ENCODE measurements at regions not wholly inside any gene's neighbourhood (a gene's known extent, or its start where the extent isn't known, plus 50 kb on each side); places are given as distances from the start of the nearest gene placed in this dataset.
"Not testable (repeated sequence)": the region's sequence is repeated elsewhere in the genome, so short reads cannot be mapped to it uniquely, and the experiment has no call there.

GRCh38 chr5:177856474-177856873, 73.8 kb upstream of the FAM153A start:
- not testable (repeated sequence) for DNase-seq

GRCh38 chr5:177847914-177848313, 65.2 kb upstream of the FAM153A start:
- DNase-seq, result not testable (repeated sequence)

- not testable (repeated sequence) for DNase-seq
Measured at GRCh38 chr5:177846598-177846997, 63.9 kb upstream of the FAM153A start.

- not testable (repeated sequence) for DNase-seq
Measured at GRCh38 chr5:177845906-177846305, 63.2 kb upstream of the FAM153A start.

GRCh38 chr5:177836191-177836590, 53.5 kb upstream of the FAM153A start:
- DNase-seq, result not testable (repeated sequence)

Measured in activated effector memory CD4-positive, alpha-beta T cell treated with anti-CD3 and anti-CD28 coated beads, Interleukin-2, amount 50 U/mL, for 16 hours (primary cell).